ENCODE measurements at regions not wholly inside any gene's neighbourhood (a gene's known extent, or its start where the extent isn't known, plus 50 kb on each side); places are given as distances from the start of the nearest gene placed in this dataset.

- Histone ChIP-seq H3K27me3 (ENCODE audit: control insufficient read depth in 2 of 2, insufficient read depth in 2 of 2, low read length in 2 of 2) (0 out of 5 replicates have a peak, but pooled peaks cover 0 to 4% of the 10 kb centered on the region in 2 experiments), H3K4me1 (replicated peaks in 1 of 2; ENCODE audit: control insufficient read depth in 2 of 2, insufficient read depth in 2 of 2, low read length in 2 of 2) (no peaks in the 10 kb centered on the region), H2AFZ (ENCODE audit: low read depth, low read length) (no peak overlapping the region), H3K9me1 (ENCODE audit: control insufficient read depth, insufficient read depth, low read length) (no peaks in the 10 kb centered on the region), H3K4me3 (no peak overlapping the region), H3K4me2 (ENCODE audit: insufficient read depth, low read length) (no peak overlapping the region), H4K20me1 (replicated peaks; ENCODE audit: control insufficient read depth, insufficient read depth, low read length) (no peaks in the 10 kb centered on the region), H3K9me3 (replicated peaks; ENCODE audit: control insufficient read depth, insufficient read depth, low read depth, low read length) (no peaks in the 10 kb centered on the region), H3K79me2 (ENCODE audit: control insufficient read depth, insufficient read depth, low read length) (no peaks in the 10 kb centered on the region), H3K9ac (ENCODE audit: insufficient read depth in 1 of 2, low read depth in 2 of 2, low read length in 2 of 2) (no peak overlapping the region), H3K36me3 (ENCODE audit: control insufficient read depth, insufficient read depth, low read length) (no peaks in the 10 kb centered on the region), H3K27ac (ENCODE audit: extremely low read depth, low read depth, low read length) (no peak overlapping the region)
- no TSS peak for BruUV-seq (replicated peaks)
- 0% methylated on average over 3 of the region's 7 CpGs for WGBS (ENCODE audit: insufficient coverage, low coverage, missing lambda C conversion rate)
- in situ Hi-C loops (cut with MboI) (no loop called here), intact Hi-C loops (cut with micrococcal nuclease) (no loop called here)
- ATAC-seq (no peak), DNase-seq (ENCODE audit: extremely low read depth in 1 of 4, low spot score in 3 of 4) (no peak), FAIRE-seq (no peak)
- ChIA-PET CTCF (ENCODE audit: low intra/inter-chr PET ratio) (no interaction called here), POLR2A (no interaction called here)
- TF ChIP-seq YBX1 (IDR thresholded peaks at IDR 0.05), result no peak
- TF ChIP-seq STAT6 (CRISPR knock-in tag; IDR thresholded peaks at IDR 0.05), result no peak
- no peak for TF ChIP-seq ETV1 (tag; conservative IDR thresholded peaks at IDR 0.05; ENCODE audit: low read depth)
- TF ChIP-seq MCM2 (IDR thresholded peaks at IDR 0.05; ENCODE audit: low read depth), result no peak
- no peak for TF ChIP-seq SOX6 (IDR thresholded peaks at IDR 0.05)
Observed at GRCh38 chr10:4231439-4231838, 446.4 kb upstream of the KLF6 start.

Measured in K562 (cell line).